ENCODE measurements at regions not wholly inside any gene's neighbourhood (a gene's known extent, or its start where the extent isn't known, plus 50 kb on each side); places are given as distances from the start of the nearest gene placed in this dataset.

GRCh38 chr2:239685965-239686364 lies 285.1 kb upstream of the HDAC4 start:
- TF ChIP-seq ETV6 (conservative IDR thresholded peaks at IDR 0.05 in 1 of 2, IDR thresholded peaks at IDR 0.05 in 1 of 2; ENCODE audit: borderline replicate concordance in 1 of 2, low read depth in 1 of 2) (no peak), KAT2A (conservative IDR thresholded peaks at IDR 0.05; ENCODE audit: control insufficient read depth, low read depth, low read length) (no peak), CEBPB (IDR thresholded peaks at IDR 0.05; ENCODE audit: borderline replicate concordance in 1 of 2, low read depth in 2 of 2, low read length in 2 of 2) (no peak), POLR2A (IDR thresholded peaks at IDR 0.05; ENCODE audit: low read depth, low read length) (no peak), PBX3 (IDR thresholded peaks at IDR 0.05; ENCODE audit: insufficient replicate concordance, low read depth, low read length) (no peak), NFYB (IDR thresholded peaks at IDR 0.05; ENCODE audit: insufficient read depth, low read depth, low read length) (no peak), ELK1 (IDR thresholded peaks at IDR 0.05; ENCODE audit: low read depth, low read length) (no peak), SUZ12 (IDR thresholded peaks at IDR 0.05; ENCODE audit: unreplicated experiment) (no peak), NR2C2 (IDR thresholded peaks at IDR 0.05; ENCODE audit: borderline replicate concordance, control insufficient read depth, insufficient read length, low read depth) (no peak)
- TF ChIP-seq, protein P1, sequence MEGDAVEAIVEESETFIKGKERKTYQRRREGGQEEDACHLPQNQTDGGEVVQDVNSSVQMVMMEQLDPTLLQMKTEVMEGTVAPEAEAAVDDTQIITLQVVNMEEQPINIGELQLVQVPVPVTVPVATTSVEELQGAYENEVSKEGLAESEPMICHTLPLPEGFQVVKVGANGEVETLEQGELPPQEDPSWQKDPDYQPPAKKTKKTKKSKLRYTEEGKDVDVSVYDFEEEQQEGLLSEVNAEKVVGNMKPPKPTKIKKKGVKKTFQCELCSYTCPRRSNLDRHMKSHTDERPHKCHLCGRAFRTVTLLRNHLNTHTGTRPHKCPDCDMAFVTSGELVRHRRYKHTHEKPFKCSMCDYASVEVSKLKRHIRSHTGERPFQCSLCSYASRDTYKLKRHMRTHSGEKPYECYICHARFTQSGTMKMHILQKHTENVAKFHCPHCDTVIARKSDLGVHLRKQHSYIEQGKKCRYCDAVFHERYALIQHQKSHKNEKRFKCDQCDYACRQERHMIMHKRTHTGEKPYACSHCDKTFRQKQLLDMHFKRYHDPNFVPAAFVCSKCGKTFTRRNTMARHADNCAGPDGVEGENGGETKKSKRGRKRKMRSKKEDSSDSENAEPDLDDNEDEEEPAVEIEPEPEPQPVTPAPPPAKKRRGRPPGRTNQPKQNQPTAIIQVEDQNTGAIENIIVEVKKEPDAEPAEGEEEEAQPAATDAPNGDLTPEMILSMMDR (IDR thresholded peaks at IDR 0.05 in 2 of 3, conservative IDR thresholded peaks at IDR 0.05 in 1 of 3; ENCODE audit: control insufficient read depth in 2 of 3, extremely low read depth in 1 of 3, insufficient read depth in 1 of 3, low read depth in 3 of 3, low read length in 3 of 3) = no peak

All from GM12878 (cell line).